ENCODE measurements at regions not wholly inside any gene's neighbourhood (a gene's known extent, or its start where the extent isn't known, plus 50 kb on each side); places are given as distances from the start of the nearest gene placed in this dataset.
"Not testable (repeated sequence)": the region's sequence is repeated elsewhere in the genome, so short reads cannot be mapped to it uniquely, and the experiment has no call there.

- H3K27ac ChIP-seq (ENCODE audit: low read depth in 2 of 2, low read length in 2 of 2): no peak overlapping the region
- H3K9ac ChIP-seq (ENCODE audit: low read depth in 1 of 2, low read length in 2 of 2): no peak overlapping the region
- no peaks in the 10 kb centered on the region for H3K27me3 ChIP-seq (ENCODE audit: control insufficient read depth in 2 of 2, insufficient read depth in 2 of 2, low read length in 2 of 2)
- no peaks in the 10 kb centered on the region for H3K4me1 ChIP-seq (ENCODE audit: control insufficient read depth in 2 of 2, insufficient read depth in 2 of 2, low read length in 2 of 2)
- H3K36me3 ChIP-seq (ENCODE audit: control insufficient read depth in 2 of 2, insufficient read depth in 2 of 2, low read length in 2 of 2): no peaks in the 10 kb centered on the region
- H3K4me3 ChIP-seq (ENCODE audit: low read length in 2 of 2): no peak overlapping the region
- H3K9me3 ChIP-seq (ENCODE audit: control insufficient read depth in 2 of 2, low read length in 2 of 2): no peaks in the 10 kb centered on the region
Measured at GRCh38 chr6:155887421-155887820, 431.8 kb upstream of the NOX3 start.

DNA sequence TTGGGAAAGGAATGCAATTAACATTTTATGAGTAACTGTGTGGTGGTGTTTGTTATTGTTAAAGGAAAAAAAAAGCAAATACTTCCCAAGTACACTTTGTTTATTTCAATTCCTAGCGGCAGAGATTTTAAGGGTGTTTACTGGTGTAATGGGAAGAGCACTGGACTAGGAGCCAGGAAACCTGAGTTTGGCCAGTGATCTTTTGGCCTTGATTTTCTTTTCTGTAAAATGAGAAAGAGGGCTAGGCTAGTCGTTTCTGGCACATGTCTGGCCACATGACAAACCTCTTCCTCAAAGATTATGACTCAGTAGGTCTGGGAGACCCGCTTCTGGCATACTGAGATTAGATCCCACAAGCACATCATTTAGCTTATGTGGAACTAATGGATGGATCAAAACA is 428.1 kb upstream of the NOX3 start:
- Histone ChIP-seq H3K4me1 (ENCODE audit: control insufficient read depth in 2 of 2, insufficient read depth in 2 of 2, low read length in 2 of 2) (no peaks in the 10 kb centered on the region), H3K27ac (ENCODE audit: low read depth in 2 of 2, low read length in 2 of 2) (peak overlapping the region in 1 of 2 donors; percentile 39)

GRCh38 chr6:155883334-155883731 is 427.7 kb upstream of the NOX3 start:
- H3K27ac ChIP-seq (ENCODE audit: low read depth in 2 of 2, low read length in 2 of 2): no peak overlapping the region
- H3K36me3 ChIP-seq (ENCODE audit: control insufficient read depth in 2 of 2, insufficient read depth in 2 of 2, low read length in 2 of 2): no peaks in the 10 kb centered on the region
- H3K4me3 ChIP-seq (ENCODE audit: low read length in 2 of 2): no peak overlapping the region
- H3K9me3 ChIP-seq (ENCODE audit: control insufficient read depth in 2 of 2, low read length in 2 of 2): no peaks in the 10 kb centered on the region
- no peak overlapping the region for H3K9ac ChIP-seq (ENCODE audit: low read depth in 1 of 2, low read length in 2 of 2)
- H3K4me1 ChIP-seq (ENCODE audit: control insufficient read depth in 2 of 2, insufficient read depth in 2 of 2, low read length in 2 of 2): no peaks in the 10 kb centered on the region
- no peaks in the 10 kb centered on the region for H3K27me3 ChIP-seq (ENCODE audit: control insufficient read depth in 2 of 2, insufficient read depth in 2 of 2, low read length in 2 of 2)

More for the DNA sequence above, 428.1 kb upstream of the NOX3 start:
- H3K4me3 ChIP-seq (ENCODE audit: low read length in 2 of 2): no peak overlapping the region
- H3K27me3 ChIP-seq (ENCODE audit: control insufficient read depth in 2 of 2, insufficient read depth in 2 of 2, low read length in 2 of 2): no peaks in the 10 kb centered on the region
- H3K9me3 ChIP-seq (ENCODE audit: control insufficient read depth in 2 of 2, low read length in 2 of 2): no peaks in the 10 kb centered on the region
- no peaks in the 10 kb centered on the region for H3K36me3 ChIP-seq (ENCODE audit: control insufficient read depth in 2 of 2, insufficient read depth in 2 of 2, low read length in 2 of 2)
- H3K9ac ChIP-seq (ENCODE audit: low read depth in 1 of 2, low read length in 2 of 2): no peak overlapping the region

- no peak overlapping the region for H3K9ac ChIP-seq (ENCODE audit: low read depth in 1 of 2, low read length in 2 of 2)
- no peak overlapping the region for H3K4me3 ChIP-seq (ENCODE audit: low read length in 2 of 2)
- H3K36me3 ChIP-seq (ENCODE audit: control insufficient read depth in 2 of 2, insufficient read depth in 2 of 2, low read length in 2 of 2): no peaks in the 10 kb centered on the region
- H3K4me1 ChIP-seq (ENCODE audit: control insufficient read depth in 2 of 2, insufficient read depth in 2 of 2, low read length in 2 of 2): no peaks in the 10 kb centered on the region
- H3K27me3 ChIP-seq (ENCODE audit: control insufficient read depth in 2 of 2, insufficient read depth in 2 of 2, low read length in 2 of 2): no peaks in the 10 kb centered on the region
- no peaks in the 10 kb centered on the region for H3K9me3 ChIP-seq (ENCODE audit: control insufficient read depth in 2 of 2, low read length in 2 of 2)
- H3K27ac ChIP-seq (ENCODE audit: low read depth in 2 of 2, low read length in 2 of 2): no peak overlapping the region
Measured at GRCh38 chr6:155882527-155883333, 427.1 kb upstream of the NOX3 start.

GRCh38 chr6:155881826-155882526 is 426.3 kb upstream of the NOX3 start:
- no peaks in the 10 kb centered on the region for H3K36me3 ChIP-seq (ENCODE audit: control insufficient read depth in 2 of 2, insufficient read depth in 2 of 2, low read length in 2 of 2)
- H3K9ac ChIP-seq (ENCODE audit: low read depth in 1 of 2, low read length in 2 of 2): no peak overlapping the region
- no peaks in the 10 kb centered on the region for H3K27me3 ChIP-seq (ENCODE audit: control insufficient read depth in 2 of 2, insufficient read depth in 2 of 2, low read length in 2 of 2)
- H3K4me1 ChIP-seq (ENCODE audit: control insufficient read depth in 2 of 2, insufficient read depth in 2 of 2, low read length in 2 of 2): no peaks in the 10 kb centered on the region
- H3K4me3 ChIP-seq (ENCODE audit: low read length in 2 of 2): no peak overlapping the region
- no peaks in the 10 kb centered on the region for H3K9me3 ChIP-seq (ENCODE audit: control insufficient read depth in 2 of 2, low read length in 2 of 2)
- H3K27ac ChIP-seq (ENCODE audit: low read depth in 2 of 2, low read length in 2 of 2): no peak overlapping the region

GRCh38 chr6:155880900-155881299 is 425.3 kb upstream of the NOX3 start:
- no peak overlapping the region for H3K4me3 ChIP-seq (ENCODE audit: low read length in 2 of 2)
- no peak overlapping the region for H3K27ac ChIP-seq (ENCODE audit: low read depth in 2 of 2, low read length in 2 of 2)
- H3K36me3 ChIP-seq (ENCODE audit: control insufficient read depth in 2 of 2, insufficient read depth in 2 of 2, low read length in 2 of 2): no peaks in the 10 kb centered on the region
- no peaks in the 10 kb centered on the region for H3K4me1 ChIP-seq (ENCODE audit: control insufficient read depth in 2 of 2, insufficient read depth in 2 of 2, low read length in 2 of 2)
- H3K27me3 ChIP-seq (ENCODE audit: control insufficient read depth in 2 of 2, insufficient read depth in 2 of 2, low read length in 2 of 2): no peaks in the 10 kb centered on the region
- no peak overlapping the region for H3K9ac ChIP-seq (ENCODE audit: low read depth in 1 of 2, low read length in 2 of 2)
- no peaks in the 10 kb centered on the region for H3K9me3 ChIP-seq (ENCODE audit: control insufficient read depth in 2 of 2, low read length in 2 of 2)

GRCh38 chr6:155872961-155873360 is 417.3 kb upstream of the NOX3 start:
- no peaks in the 10 kb centered on the region for H3K36me3 ChIP-seq (ENCODE audit: control insufficient read depth in 2 of 2, insufficient read depth in 2 of 2, low read length in 2 of 2)
- no peaks in the 10 kb centered on the region for H3K4me1 ChIP-seq (ENCODE audit: control insufficient read depth in 2 of 2, insufficient read depth in 2 of 2, low read length in 2 of 2)
- H3K27me3 ChIP-seq (ENCODE audit: control insufficient read depth in 2 of 2, insufficient read depth in 2 of 2, low read length in 2 of 2): no peaks in the 10 kb centered on the region
- no peak overlapping the region for H3K4me3 ChIP-seq (ENCODE audit: low read length in 2 of 2)
- no peak overlapping the region for H3K27ac ChIP-seq (ENCODE audit: low read depth in 2 of 2, low read length in 2 of 2)
- no peaks in the 10 kb centered on the region for H3K9me3 ChIP-seq (ENCODE audit: control insufficient read depth in 2 of 2, low read length in 2 of 2)
- no peak overlapping the region for H3K9ac ChIP-seq (ENCODE audit: low read depth in 1 of 2, low read length in 2 of 2)

DNA sequence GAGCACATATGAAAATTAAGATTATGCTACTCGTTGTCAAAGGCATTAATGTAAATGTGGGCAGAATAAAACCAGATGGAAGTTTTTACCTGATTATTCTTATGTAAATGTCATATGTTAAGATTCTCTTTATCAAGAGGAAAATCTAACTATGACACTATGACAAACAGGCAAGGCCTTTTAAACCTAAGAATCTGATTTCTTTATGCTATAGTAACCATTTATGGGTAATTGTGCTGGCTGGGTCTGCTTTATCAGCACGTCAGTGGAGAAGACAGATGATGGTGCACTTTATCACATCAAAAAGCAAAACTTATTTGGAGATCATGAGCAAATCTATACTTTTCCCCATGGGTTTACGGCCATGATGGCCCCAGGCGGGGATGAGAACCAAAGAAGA is 412.0 kb upstream of the NOX3 start:
- Histone ChIP-seq H3K36me3 (ENCODE audit: control insufficient read depth in 2 of 2, insufficient read depth in 2 of 2, low read length in 2 of 2) (no peaks in the 10 kb centered on the region), H3K27me3 (ENCODE audit: control insufficient read depth in 2 of 2, insufficient read depth in 2 of 2, low read length in 2 of 2) (no peaks in the 10 kb centered on the region), H3K4me1 (ENCODE audit: control insufficient read depth in 2 of 2, insufficient read depth in 2 of 2, low read length in 2 of 2) (no peaks in the 10 kb centered on the region)

DNA sequence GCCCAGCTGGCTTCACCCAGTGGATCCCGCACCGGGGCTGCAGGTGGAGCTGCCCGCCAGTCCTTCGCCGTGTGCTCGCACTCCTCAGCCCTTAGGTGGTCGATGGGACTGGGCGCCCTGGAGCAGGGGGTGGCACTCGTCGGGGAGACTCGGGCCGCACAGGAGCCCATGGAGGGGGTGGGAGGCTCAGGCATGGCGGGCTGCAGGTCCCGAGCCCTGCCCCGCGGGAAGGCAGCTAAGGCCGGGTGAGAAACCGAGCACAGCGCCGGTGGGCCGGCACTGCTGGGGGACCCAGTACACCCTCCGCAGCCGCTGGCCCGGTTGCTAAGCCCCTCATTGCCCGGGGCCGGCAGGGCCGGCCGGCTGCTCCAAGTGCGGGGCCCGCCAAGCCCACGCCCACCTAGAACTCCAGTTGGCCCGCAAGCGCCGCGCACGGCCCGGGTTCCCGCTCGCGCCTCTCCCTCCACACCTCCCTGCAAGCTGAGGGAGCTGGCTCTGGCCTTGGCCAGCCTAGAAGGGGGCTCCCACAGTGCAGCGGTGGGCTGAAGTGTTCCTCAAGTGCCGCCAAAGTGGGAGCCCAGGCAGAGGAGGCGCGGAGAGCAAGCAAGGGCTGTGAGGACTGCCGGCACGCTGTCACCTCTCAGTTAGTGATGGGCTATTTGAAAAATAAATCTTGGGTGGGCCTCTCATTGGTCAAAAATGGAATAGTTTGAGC is 411.2 kb upstream of the NOX3 start:
- not testable (repeated sequence) for H3K36me3 ChIP-seq (ENCODE audit: control insufficient read depth in 2 of 2, insufficient read depth in 2 of 2, low read length in 2 of 2); H3K4me1 ChIP-seq (ENCODE audit: control insufficient read depth in 2 of 2, insufficient read depth in 2 of 2, low read length in 2 of 2); H3K27me3 ChIP-seq (ENCODE audit: control insufficient read depth in 2 of 2, insufficient read depth in 2 of 2, low read length in 2 of 2); H3K4me3 ChIP-seq (ENCODE audit: low read length in 2 of 2); H3K9me3 ChIP-seq (ENCODE audit: control insufficient read depth in 2 of 2, low read length in 2 of 2); H3K9ac ChIP-seq (ENCODE audit: low read depth in 1 of 2, low read length in 2 of 2); H3K27ac ChIP-seq (ENCODE audit: low read depth in 2 of 2, low read length in 2 of 2)

More for the DNA sequence above, 412.0 kb upstream of the NOX3 start:
- no peaks in the 10 kb centered on the region for H3K9me3 ChIP-seq (ENCODE audit: control insufficient read depth in 2 of 2, low read length in 2 of 2)
- no peak overlapping the region for H3K4me3 ChIP-seq (ENCODE audit: low read length in 2 of 2)
- no peak overlapping the region for H3K27ac ChIP-seq (ENCODE audit: low read depth in 2 of 2, low read length in 2 of 2)
- no peak overlapping the region for H3K9ac ChIP-seq (ENCODE audit: low read depth in 1 of 2, low read length in 2 of 2)

DNA sequence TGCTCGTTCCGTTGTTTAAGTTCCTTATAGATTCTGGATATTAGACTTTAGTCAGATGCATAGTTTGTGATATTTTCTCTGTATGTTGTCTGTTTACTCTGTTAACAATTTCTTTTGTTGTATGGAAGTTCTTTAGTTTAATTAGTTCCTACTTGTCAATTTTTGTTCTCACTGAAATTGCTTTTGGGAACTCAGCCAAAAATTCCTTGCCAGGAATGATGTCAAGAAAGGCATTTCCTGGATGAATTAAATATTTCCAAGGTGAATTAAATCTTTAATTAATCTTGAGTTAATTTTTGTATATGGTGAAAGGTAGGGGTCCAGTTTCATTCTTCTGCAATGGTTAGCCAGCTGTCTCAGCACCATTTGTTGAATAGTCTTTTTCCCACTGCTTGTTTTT is 406.2 kb upstream of the NOX3 start:
- Histone ChIP-seq H3K27me3 (ENCODE audit: control insufficient read depth in 2 of 2, insufficient read depth in 2 of 2, low read length in 2 of 2) (no peaks in the 10 kb centered on the region), H3K4me1 (ENCODE audit: control insufficient read depth in 2 of 2, insufficient read depth in 2 of 2, low read length in 2 of 2) (no peaks in the 10 kb centered on the region), H3K27ac (ENCODE audit: low read depth in 2 of 2, low read length in 2 of 2) (no peak overlapping the region), H3K4me3 (ENCODE audit: low read length in 2 of 2) (no peak overlapping the region), H3K9me3 (ENCODE audit: control insufficient read depth in 2 of 2, low read length in 2 of 2) (no peaks in the 10 kb centered on the region), H3K36me3 (ENCODE audit: control insufficient read depth in 2 of 2, insufficient read depth in 2 of 2, low read length in 2 of 2) (no peaks in the 10 kb centered on the region), H3K9ac (ENCODE audit: low read depth in 1 of 2, low read length in 2 of 2) (no peak overlapping the region)

Data from mucosa of rectum (tissue), 2 donors.